Upper lobe of left lung (tissue), 6 donors: ENCODE measurements at regions not wholly inside any gene's neighbourhood (a gene's known extent, or its start where the extent isn't known, plus 50 kb on each side); places are given as distances from the start of the nearest gene placed in this dataset.

Experiments
- ATAC-seq, 2 donors: fragments of 200-7000 bp; cut with Tn5 transposase; one replicate each; pipeline ENCODE4 v1.9.1; 2022; ENCODE audit warnings: mild to moderate bottlenecking in 2 of 2, moderate library complexity in 2 of 2; ENCODE audit not compliant: low FRiP score in 2 of 2
- DNase-seq, 2 donors: peaks; one replicate each; pipeline ENCODE4 v3.0.0-alpha.2; 2019 to 2020
- H3K27ac ChIP-seq, 4 donors: fragments of 200-600 bp; sonication (generic); one replicate each; pipeline ENCODE4 v1.5.1; 2016 to 2019
- H3K27me3 ChIP-seq, 4 donors: fragments of 200-600 bp; sonication (generic); one replicate each; pipeline ENCODE4 v1.5.1; 2017 to 2019
- H3K36me3 ChIP-seq, 4 donors: fragments of 200-600 bp; sonication (generic); one replicate each; pipeline ENCODE4 v1.5.1; 2016 to 2019
- H3K4me1 ChIP-seq, 4 donors: fragments of 200-600 bp; sonication (generic); one replicate each; pipeline ENCODE4 v1.5.1; 2018 to 2019
- H3K4me3 ChIP-seq, 4 donors: fragments of 200-600 bp; sonication (generic); one replicate each; pipeline ENCODE4 v1.5.1; 2017 to 2019; ENCODE audit warnings: mild to moderate bottlenecking in 2 of 4, moderate library complexity in 1 of 4
- H3K9me3 ChIP-seq, 4 donors: fragments of 200-600 bp; sonication (generic); one replicate each; pipeline ENCODE4 v1.5.1; 2018 to 2019
- EP300 ChIP-seq, 4 donors: sonication (generic); formaldehyde crosslinking; IDR thresholded peaks; one replicate each; pipeline ENCODE4 v1.5.1; 2017; ENCODE audit warnings: antibody characterized with exemption in 4 of 4, control low read depth in 2 of 4
- POLR2A ChIP-seq, 4 donors: fragments of 450-650 bp; IDR thresholded peaks; one replicate each; pipeline ENCODE4 v1.5.1; 2016 to 2017; ENCODE audit warnings: antibody characterized with exemption in 4 of 4, mild to moderate bottlenecking in 2 of 4
- POLR2AphosphoS5 ChIP-seq, 2 donors: sonication (generic); formaldehyde crosslinking; IDR thresholded peaks; one replicate each; pipeline ENCODE4 v1.5.1; 2017; ENCODE audit warnings: antibody characterized with exemption in 2 of 2
- WGBS, 2 donors: methylation state at CpG; one replicate each; pipeline ENCODE4 v1.1.5; 2017 to 2018; 5-methylcytosine and 5-hydroxymethylcytosine counted together
- TF ChIP-seq, protein P1 (sequence below), 6 experiments: fragments of 450-650 bp in 4 of 6; fragments of 200-600 bp in 2 of 6; sonication (generic) in 2 of 6; IDR thresholded peaks; one replicate each; pipeline ENCODE4 v1.5.1; 2016 to 2019; ENCODE audit warnings: antibody characterized with exemption in 6 of 6
- donor health status: DM: no; HTN: no; CAD: no; lungs with moderate emphysema.
- donor health status: DM: no; HTN: yes; CAD: no; lungs with severe emphysema.

DNA sequence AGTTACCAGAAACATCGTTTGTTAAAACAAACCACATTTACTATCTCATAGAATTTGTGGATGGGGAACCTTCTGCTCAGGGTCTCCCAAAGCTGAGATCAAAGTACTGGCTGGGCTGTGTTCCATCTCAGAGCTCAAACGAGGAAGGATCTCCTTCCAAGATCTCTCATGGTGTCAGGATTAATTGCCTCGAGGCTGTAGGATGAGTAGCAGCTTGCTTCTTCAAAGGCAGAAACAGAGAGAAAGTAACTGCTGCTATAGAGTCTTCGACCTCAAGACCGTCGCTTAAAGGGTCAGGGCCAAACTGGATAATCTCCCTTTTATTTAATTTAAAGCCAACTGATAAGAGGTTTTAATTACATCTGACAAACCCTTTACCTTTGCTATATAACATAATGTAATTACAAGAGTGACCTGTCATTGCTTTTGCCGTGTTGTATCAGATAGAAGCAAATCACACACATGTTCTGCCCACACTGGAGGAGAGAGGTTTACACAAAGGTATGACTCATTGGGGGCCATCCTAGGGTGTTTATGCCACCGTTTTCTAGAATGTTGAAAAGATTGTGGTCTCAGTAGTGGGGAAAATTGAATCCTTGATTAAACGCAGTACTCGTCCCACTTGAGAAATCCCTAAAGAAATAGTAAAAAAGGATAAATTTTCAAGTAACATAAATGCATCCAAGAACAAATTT is 868.8 kb upstream of the TMEM132C start:
- no peak for DNase-seq
- no peaks in the 10 kb centered on the region for H3K27me3 ChIP-seq
- no peak for ATAC-seq
- H3K27ac ChIP-seq, result no peak overlapping the region
- TF ChIP-seq POLR2A (IDR thresholded peaks at IDR 0.05), result no peak
- TF ChIP-seq, protein P1, sequence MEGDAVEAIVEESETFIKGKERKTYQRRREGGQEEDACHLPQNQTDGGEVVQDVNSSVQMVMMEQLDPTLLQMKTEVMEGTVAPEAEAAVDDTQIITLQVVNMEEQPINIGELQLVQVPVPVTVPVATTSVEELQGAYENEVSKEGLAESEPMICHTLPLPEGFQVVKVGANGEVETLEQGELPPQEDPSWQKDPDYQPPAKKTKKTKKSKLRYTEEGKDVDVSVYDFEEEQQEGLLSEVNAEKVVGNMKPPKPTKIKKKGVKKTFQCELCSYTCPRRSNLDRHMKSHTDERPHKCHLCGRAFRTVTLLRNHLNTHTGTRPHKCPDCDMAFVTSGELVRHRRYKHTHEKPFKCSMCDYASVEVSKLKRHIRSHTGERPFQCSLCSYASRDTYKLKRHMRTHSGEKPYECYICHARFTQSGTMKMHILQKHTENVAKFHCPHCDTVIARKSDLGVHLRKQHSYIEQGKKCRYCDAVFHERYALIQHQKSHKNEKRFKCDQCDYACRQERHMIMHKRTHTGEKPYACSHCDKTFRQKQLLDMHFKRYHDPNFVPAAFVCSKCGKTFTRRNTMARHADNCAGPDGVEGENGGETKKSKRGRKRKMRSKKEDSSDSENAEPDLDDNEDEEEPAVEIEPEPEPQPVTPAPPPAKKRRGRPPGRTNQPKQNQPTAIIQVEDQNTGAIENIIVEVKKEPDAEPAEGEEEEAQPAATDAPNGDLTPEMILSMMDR (IDR thresholded peaks at IDR 0.05), result no peak
- TF ChIP-seq POLR2AphosphoS5 (IDR thresholded peaks at IDR 0.05), result no peak
- no peak for TF ChIP-seq EP300 (IDR thresholded peaks at IDR 0.05)
- no peaks in the 10 kb centered on the region for H3K9me3 ChIP-seq
- 40 to 41% methylated on average over 10 of the region's 10 CpGs for WGBS, 2 donors
- H3K4me3 ChIP-seq, result no peak overlapping the region
- no peaks in the 10 kb centered on the region for H3K36me3 ChIP-seq
- H3K4me1 ChIP-seq, result no peaks in the 10 kb centered on the region

GRCh38 chr12:127399451-127399850 is 867.5 kb upstream of the TMEM132C start:
- H3K36me3 ChIP-seq, result no peaks in the 10 kb centered on the region
- H3K4me3 ChIP-seq, result no peak overlapping the region
- TF ChIP-seq POLR2A (IDR thresholded peaks at IDR 0.05) (no peak), POLR2AphosphoS5 (IDR thresholded peaks at IDR 0.05) (no peak), EP300 (IDR thresholded peaks at IDR 0.05) (no peak)
- TF ChIP-seq, protein P1 (IDR thresholded peaks at IDR 0.05), result no peak
- no peaks in the 10 kb centered on the region for H3K9me3 ChIP-seq
- WGBS, 2 donors, result 63 to 67% methylated on average over 3 of the region's 3 CpGs
- ATAC-seq (no peak), DNase-seq (no peak)
- no peak overlapping the region for H3K27ac ChIP-seq
- no peaks in the 10 kb centered on the region for H3K27me3 ChIP-seq
- H3K4me1 ChIP-seq, result no peaks in the 10 kb centered on the region

DNA sequence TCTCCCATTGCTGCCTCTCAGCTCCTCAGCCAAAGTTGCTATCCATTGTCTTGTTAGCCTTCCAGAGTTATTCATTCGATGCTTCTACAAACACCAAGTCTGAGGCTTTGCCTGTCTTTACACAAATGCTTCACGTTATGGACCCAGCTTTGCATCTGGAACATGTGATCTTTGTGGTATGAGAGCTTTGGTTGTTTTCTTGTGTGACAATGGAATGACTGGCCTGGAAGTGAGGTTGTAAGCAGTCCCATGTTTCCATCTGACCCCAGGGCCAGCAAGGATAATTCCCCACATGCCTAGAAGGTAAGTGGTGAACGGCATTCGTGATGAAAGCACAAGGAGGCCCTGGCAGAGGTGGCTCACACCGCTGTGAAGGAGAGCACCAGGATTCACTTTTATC is 866.7 kb upstream of the TMEM132C start:
- no peaks in the 10 kb centered on the region for H3K36me3 ChIP-seq
- no peaks in the 10 kb centered on the region for H3K9me3 ChIP-seq
- no peak overlapping the region for H3K27ac ChIP-seq
- H3K4me1 ChIP-seq, result no peaks in the 10 kb centered on the region
- WGBS, 2 donors, result 79% methylated on average over 5 of the region's 5 CpGs
- ATAC-seq (no peak), DNase-seq (no peak)
- TF ChIP-seq POLR2AphosphoS5 (IDR thresholded peaks at IDR 0.05) (no peak), POLR2A (IDR thresholded peaks at IDR 0.05) (no peak), EP300 (IDR thresholded peaks at IDR 0.05) (no peak)
- TF ChIP-seq, protein P1 (IDR thresholded peaks at IDR 0.05), result no peak
- H3K27me3 ChIP-seq, result no peaks in the 10 kb centered on the region
- H3K4me3 ChIP-seq, result no peak overlapping the region

GRCh38 chr12:127401005-127401404 is 866.0 kb upstream of the TMEM132C start:
- no peak for DNase-seq
- Histone ChIP-seq H3K27ac (no peak overlapping the region), H3K27me3 (no peaks in the 10 kb centered on the region), H3K4me1 (no peaks in the 10 kb centered on the region), H3K9me3 (no peaks in the 10 kb centered on the region), H3K36me3 (no peaks in the 10 kb centered on the region), H3K4me3 (no peak overlapping the region)
- TF ChIP-seq POLR2A (IDR thresholded peaks at IDR 0.05) (no peak), POLR2AphosphoS5 (IDR thresholded peaks at IDR 0.05) (no peak), EP300 (IDR thresholded peaks at IDR 0.05) (no peak)
- TF ChIP-seq, protein P1 (IDR thresholded peaks at IDR 0.05), result no peak
- ATAC-seq, result no peak
- 77 to 88% methylated on average over 2 of the region's 2 CpGs for WGBS, 2 donors

DNA sequence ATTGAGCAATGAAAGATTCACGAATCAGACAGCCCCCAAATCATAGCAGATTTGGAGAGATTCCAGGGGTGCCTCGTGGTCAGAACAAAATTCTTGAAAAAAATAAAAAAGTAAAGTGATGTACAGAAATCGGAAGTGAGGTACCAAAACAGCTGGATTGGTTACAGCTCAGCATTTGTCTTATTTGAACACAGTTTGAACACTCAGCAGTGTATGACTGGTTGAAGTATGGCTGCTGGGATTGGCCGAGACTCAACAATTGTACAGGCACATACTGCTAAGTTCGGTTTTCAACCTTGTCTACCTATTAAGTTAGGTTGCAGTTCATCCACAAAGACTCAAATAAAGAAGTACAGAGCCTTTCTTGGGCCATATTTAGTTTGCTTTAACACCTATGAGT is 865.4 kb upstream of the TMEM132C start:
- H3K4me1 ChIP-seq, result no peaks in the 10 kb centered on the region
- H3K27ac ChIP-seq, result no peak overlapping the region
- no peak for TF ChIP-seq POLR2A (IDR thresholded peaks at IDR 0.05)
- TF ChIP-seq, protein P1 (IDR thresholded peaks at IDR 0.05), result no peak
- no peak for TF ChIP-seq POLR2AphosphoS5 (IDR thresholded peaks at IDR 0.05)
- no peak for TF ChIP-seq EP300 (IDR thresholded peaks at IDR 0.05)
- no peaks in the 10 kb centered on the region for H3K36me3 ChIP-seq
- 64 to 75% methylated on average over 5 of the region's 5 CpGs for WGBS, 2 donors
- H3K27me3 ChIP-seq, result no peaks in the 10 kb centered on the region
- DNase-seq (no peak), ATAC-seq (no peak)
- H3K4me3 ChIP-seq, result no peak overlapping the region
- no peaks in the 10 kb centered on the region for H3K9me3 ChIP-seq
